Loucy (cell line): ENCODE measurements at regions not wholly inside any gene's neighbourhood (a gene's known extent, or its start where the extent isn't known, plus 50 kb on each side); places are given as distances from the start of the nearest gene placed in this dataset.

Experiments used
- H2AFZ ChIP-seq: fragments of 200-600 bp; sonication (generic); 2 replicates; pipeline ENCODE4 v1.6.0; 2016; ENCODE audit warnings: antibody characterized with exemption, mild to moderate bottlenecking, low read length, moderate library complexity
- H3F3A ChIP-seq: fragments of 200-600 bp; 2 replicates; pipeline ENCODE4 v1.6.0; 2016; ENCODE audit warnings: antibody characterized with exemption, low read depth, mild to moderate bottlenecking
- H3K27me3 ChIP-seq: fragments of 200-600 bp; sonication (generic); 2 replicates; pipeline ENCODE4 v1.6.1; 2014; ENCODE audit warnings: low read length, mild to moderate bottlenecking; ENCODE audit not compliant: insufficient read depth, poor library complexity, severe bottlenecking
- H3K36me3 ChIP-seq: fragments of 200-600 bp; sonication (generic); 2 replicates; pipeline ENCODE4 v1.6.1; 2016; ENCODE audit warnings: low read length; ENCODE audit not compliant: insufficient read depth
- H3K4me1 ChIP-seq: fragments of 200-600 bp; sonication (generic); 2 replicates; pipeline ENCODE4 v1.5.1; 2014; ENCODE audit warnings: low read length, mild to moderate bottlenecking; ENCODE audit not compliant: insufficient read depth, poor library complexity, severe bottlenecking
- H3K4me2 ChIP-seq: fragments of 200-600 bp; sonication (generic); 2 replicates; pipeline ENCODE4 v1.6.0; 2014; ENCODE audit warnings: antibody characterized with exemption, low read length, low read depth, mild to moderate bottlenecking; ENCODE audit not compliant: poor library complexity, severe bottlenecking
- H3K4me3 ChIP-seq: fragments of 200-600 bp; sonication (generic); 2 replicates; pipeline ENCODE4 v1.5.1; 2014; ENCODE audit warnings: low read length, mild to moderate bottlenecking, mixed read lengths; ENCODE audit not compliant: poor library complexity, severe bottlenecking
- H3K79me2 ChIP-seq: fragments of 200-600 bp; sonication (generic); 2 replicates; pipeline ENCODE4 v1.6.1; 2014; ENCODE audit warnings: low read length; ENCODE audit not compliant: insufficient read depth
- H3K9ac ChIP-seq: fragments of 200-600 bp; sonication (generic); 2 replicates; pipeline ENCODE4 v1.6.0; 2014; ENCODE audit warnings: mild to moderate bottlenecking, low read depth, low read length, moderate library complexity; ENCODE audit not compliant: poor library complexity, severe bottlenecking
- H3K9me2 ChIP-seq: fragments of 200-600 bp; sonication (generic); replicated peaks from 2 replicates; pipeline ENCODE4 v1.6.1; 2016; ENCODE audit warnings: low read depth, low read length, mixed read lengths
- H3K9me3 ChIP-seq: fragments of 200-600 bp; sonication (generic); 2 replicates; pipeline ENCODE4 v1.6.1; 2014; ENCODE audit warnings: mild to moderate bottlenecking, antibody characterized with exemption, low read length, low read depth; ENCODE audit not compliant: insufficient read depth
- H4K20me1 ChIP-seq: fragments of 200-600 bp; sonication (generic); 2 replicates; pipeline ENCODE4 v1.6.0; 2014; ENCODE audit warnings: antibody characterized with exemption, low read length, mild to moderate bottlenecking; ENCODE audit not compliant: insufficient read depth, poor library complexity, severe bottlenecking
- CTCF ChIP-seq: fragments of 200-600 bp; sonication (generic); conservative IDR thresholded peaks from 2 replicates; pipeline ENCODE4 v1.5.1; 2014; ENCODE audit warnings: mild to moderate bottlenecking, antibody characterized with exemption, low read length
- EZH2phosphoT487 ChIP-seq: fragments of 200-600 bp; IDR thresholded peaks from 2 replicates; pipeline ENCODE4 v1.6.1; 2018; ENCODE audit warnings: antibody characterized with exemption, mild to moderate bottlenecking, moderate library complexity, borderline replicate concordance

- Histone ChIP-seq H3K79me2 (no peaks in the 10 kb centered on the region), H4K20me1 (no peaks in the 10 kb centered on the region), H3F3A (no peaks in the 10 kb centered on the region), H3K27me3 (no peaks in the 10 kb centered on the region), H2AFZ (no peak overlapping the region), H3K9me2 (no peaks in the 10 kb centered on the region), H3K4me1 (no peaks in the 10 kb centered on the region), H3K9ac (no peak overlapping the region), H3K36me3 (no peaks in the 10 kb centered on the region), H3K4me2 (no peak overlapping the region), H3K9me3 (no peaks in the 10 kb centered on the region), H3K4me3 (no peak overlapping the region)
- TF ChIP-seq EZH2phosphoT487, result no peak
- TF ChIP-seq CTCF, result no peak
These were observed 653.6 kb upstream of the CNTNAP5 start for GRCh38 chr2:123371535-123371934.

GRCh38 chr2:123380370-123380935 is 644.6 kb upstream of the CNTNAP5 start:
- H3K9me3 ChIP-seq, result no peaks in the 10 kb centered on the region
- no peaks in the 10 kb centered on the region for H3K9me2 ChIP-seq
- no peak overlapping the region for H3K9ac ChIP-seq
- H3K27me3 ChIP-seq, result no peaks in the 10 kb centered on the region
- H3K4me3 ChIP-seq, result no peak overlapping the region
- H3K4me1 ChIP-seq, result no peaks in the 10 kb centered on the region
- TF ChIP-seq EZH2phosphoT487 (no peak), CTCF (no peak)
- no peaks in the 10 kb centered on the region for H4K20me1 ChIP-seq
- no peak overlapping the region for H3K4me2 ChIP-seq
- H3F3A ChIP-seq, result no peaks in the 10 kb centered on the region
- H2AFZ ChIP-seq, result no peak overlapping the region
- H3K36me3 ChIP-seq, result no peaks in the 10 kb centered on the region
- H3K79me2 ChIP-seq, result no peaks in the 10 kb centered on the region

GRCh38 chr2:123415678-123416077 is 609.4 kb upstream of the CNTNAP5 start:
- H4K20me1 ChIP-seq, result no peaks in the 10 kb centered on the region
- no peak overlapping the region for H3K9ac ChIP-seq
- no peak for TF ChIP-seq EZH2phosphoT487

GRCh38 chr2:123419976-123420375 is 605.1 kb upstream of the CNTNAP5 start:
- H3K9me3 ChIP-seq, result no peaks in the 10 kb centered on the region
- H2AFZ ChIP-seq, result no peak overlapping the region
- H3K36me3 ChIP-seq, result no peaks in the 10 kb centered on the region
- no peaks in the 10 kb centered on the region for H4K20me1 ChIP-seq
- no peaks in the 10 kb centered on the region for H3K27me3 ChIP-seq
- H3K4me1 ChIP-seq, result no peaks in the 10 kb centered on the region
- H3K9ac ChIP-seq, result no peak overlapping the region
- TF ChIP-seq CTCF (no peak), EZH2phosphoT487 (no peak)
- H3F3A ChIP-seq, result no peaks in the 10 kb centered on the region
- H3K9me2 ChIP-seq, result no peaks in the 10 kb centered on the region
- H3K4me3 ChIP-seq, result no peak overlapping the region
- no peak overlapping the region for H3K4me2 ChIP-seq
- H3K79me2 ChIP-seq, result no peaks in the 10 kb centered on the region

More at GRCh38 chr2:123415678-123416077, 609.4 kb upstream of the CNTNAP5 start:
- H3K9me3 ChIP-seq, result no peaks in the 10 kb centered on the region
- H3K36me3 ChIP-seq, result no peaks in the 10 kb centered on the region
- H3K4me3 ChIP-seq, result no peak overlapping the region
- H3K9me2 ChIP-seq, result no peaks in the 10 kb centered on the region
- no peak overlapping the region for H2AFZ ChIP-seq
- no peaks in the 10 kb centered on the region for H3K4me1 ChIP-seq
- H3F3A ChIP-seq, result no peaks in the 10 kb centered on the region
- H3K27me3 ChIP-seq, result no peaks in the 10 kb centered on the region
- no peak overlapping the region for H3K4me2 ChIP-seq
- H3K79me2 ChIP-seq, result no peaks in the 10 kb centered on the region
